ENCODE measurements at regions not wholly inside any gene's neighbourhood (a gene's known extent, or its start where the extent isn't known, plus 50 kb on each side); places are given as distances from the start of the nearest gene placed in this dataset.

GRCh38 chr15:99482993-99483392, 82.8 kb upstream of the MEF2A start:
- Histone ChIP-seq H3K4me2 (ENCODE audit: low read depth, low read length, poor library complexity, severe bottlenecking) (no peak overlapping the region), H4K20me1 (ENCODE audit: insufficient read depth, low read length, poor library complexity, severe bottlenecking) (no peaks in the 10 kb centered on the region), H3K9me2 (replicated peaks; ENCODE audit: low read depth, low read length) (no peaks in the 10 kb centered on the region), H3K79me2 (ENCODE audit: insufficient read depth, low read length) (no peaks in the 10 kb centered on the region), H2AFZ (ENCODE audit: low read length) (no peak overlapping the region), H3K4me1 (ENCODE audit: insufficient read depth, low read length, poor library complexity, severe bottlenecking) (peaks cover 15% of the 10 kb centered on the region), H3K36me3 (ENCODE audit: insufficient read depth, low read length) (no peaks in the 10 kb centered on the region), H3K9me3 (ENCODE audit: insufficient read depth, low read depth, low read length) (no peaks in the 10 kb centered on the region), H3K9ac (ENCODE audit: low read depth, low read length, poor library complexity, severe bottlenecking) (no peak overlapping the region), H3F3A (ENCODE audit: low read depth) (no peaks in the 10 kb centered on the region), H3K4me3 (ENCODE audit: low read length, poor library complexity, severe bottlenecking) (no peak overlapping the region), H3K27me3 (ENCODE audit: insufficient read depth, low read length, poor library complexity, severe bottlenecking) (no peaks in the 10 kb centered on the region)
- TF ChIP-seq, protein P1, sequence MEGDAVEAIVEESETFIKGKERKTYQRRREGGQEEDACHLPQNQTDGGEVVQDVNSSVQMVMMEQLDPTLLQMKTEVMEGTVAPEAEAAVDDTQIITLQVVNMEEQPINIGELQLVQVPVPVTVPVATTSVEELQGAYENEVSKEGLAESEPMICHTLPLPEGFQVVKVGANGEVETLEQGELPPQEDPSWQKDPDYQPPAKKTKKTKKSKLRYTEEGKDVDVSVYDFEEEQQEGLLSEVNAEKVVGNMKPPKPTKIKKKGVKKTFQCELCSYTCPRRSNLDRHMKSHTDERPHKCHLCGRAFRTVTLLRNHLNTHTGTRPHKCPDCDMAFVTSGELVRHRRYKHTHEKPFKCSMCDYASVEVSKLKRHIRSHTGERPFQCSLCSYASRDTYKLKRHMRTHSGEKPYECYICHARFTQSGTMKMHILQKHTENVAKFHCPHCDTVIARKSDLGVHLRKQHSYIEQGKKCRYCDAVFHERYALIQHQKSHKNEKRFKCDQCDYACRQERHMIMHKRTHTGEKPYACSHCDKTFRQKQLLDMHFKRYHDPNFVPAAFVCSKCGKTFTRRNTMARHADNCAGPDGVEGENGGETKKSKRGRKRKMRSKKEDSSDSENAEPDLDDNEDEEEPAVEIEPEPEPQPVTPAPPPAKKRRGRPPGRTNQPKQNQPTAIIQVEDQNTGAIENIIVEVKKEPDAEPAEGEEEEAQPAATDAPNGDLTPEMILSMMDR (conservative IDR thresholded peaks at IDR 0.05; ENCODE audit: low read length), result no peak
- TF ChIP-seq EZH2phosphoT487 (IDR thresholded peaks at IDR 0.05; ENCODE audit: borderline replicate concordance), result no peak

- Histone ChIP-seq H3K79me2 (ENCODE audit: insufficient read depth, low read length) (no peaks in the 10 kb centered on the region), H3K27me3 (ENCODE audit: insufficient read depth, low read length, poor library complexity, severe bottlenecking) (no peaks in the 10 kb centered on the region), H3K4me2 (ENCODE audit: low read depth, low read length, poor library complexity, severe bottlenecking) (no peak overlapping the region), H4K20me1 (ENCODE audit: insufficient read depth, low read length, poor library complexity, severe bottlenecking) (no peaks in the 10 kb centered on the region), H3K4me1 (ENCODE audit: insufficient read depth, low read length, poor library complexity, severe bottlenecking) (peaks cover 10% of the 10 kb centered on the region), H3K9ac (ENCODE audit: low read depth, low read length, poor library complexity, severe bottlenecking) (no peak overlapping the region), H2AFZ (ENCODE audit: low read length) (peak overlapping the region; percentile 14; the same call in 1 of the 2 replicates), H3K9me2 (replicated peaks; ENCODE audit: low read depth, low read length) (no peaks in the 10 kb centered on the region), H3F3A (ENCODE audit: low read depth) (no peaks in the 10 kb centered on the region), H3K4me3 (ENCODE audit: low read length, poor library complexity, severe bottlenecking) (no peak overlapping the region), H3K9me3 (ENCODE audit: insufficient read depth, low read depth, low read length) (no peaks in the 10 kb centered on the region), H3K36me3 (ENCODE audit: insufficient read depth, low read length) (no peaks in the 10 kb centered on the region)
- no peak for TF ChIP-seq EZH2phosphoT487 (IDR thresholded peaks at IDR 0.05; ENCODE audit: borderline replicate concordance)
- TF ChIP-seq, protein P1 (conservative IDR thresholded peaks at IDR 0.05; ENCODE audit: low read length), result no peak
Observed at GRCh38 chr15:99485153-99485961, 80.4 kb upstream of the MEF2A start.

GRCh38 chr15:99485992-99486370, 79.8 kb upstream of the MEF2A start:
- no peaks in the 10 kb centered on the region for H3K9me3 ChIP-seq (ENCODE audit: insufficient read depth, low read depth, low read length)
- H3K27me3 ChIP-seq (ENCODE audit: insufficient read depth, low read length, poor library complexity, severe bottlenecking), result no peaks in the 10 kb centered on the region
- H3K4me2 ChIP-seq (ENCODE audit: low read depth, low read length, poor library complexity, severe bottlenecking), result no peak overlapping the region
- H3K79me2 ChIP-seq (ENCODE audit: insufficient read depth, low read length), result no peaks in the 10 kb centered on the region
- H3F3A ChIP-seq (ENCODE audit: low read depth), result no peaks in the 10 kb centered on the region
- H3K36me3 ChIP-seq (ENCODE audit: insufficient read depth, low read length), result no peaks in the 10 kb centered on the region
- no peaks in the 10 kb centered on the region for H3K9me2 ChIP-seq (replicated peaks; ENCODE audit: low read depth, low read length)
- no peak overlapping the region for H3K4me3 ChIP-seq (ENCODE audit: low read length, poor library complexity, severe bottlenecking)
- H3K4me1 ChIP-seq (ENCODE audit: insufficient read depth, low read length, poor library complexity, severe bottlenecking), result peaks cover 10% of the 10 kb centered on the region
- TF ChIP-seq, protein P1 (conservative IDR thresholded peaks at IDR 0.05; ENCODE audit: low read length), result no peak
- no peak for TF ChIP-seq EZH2phosphoT487 (IDR thresholded peaks at IDR 0.05; ENCODE audit: borderline replicate concordance)
- H2AFZ ChIP-seq (ENCODE audit: low read length), result peak overlapping the region; percentile 14; the same call in 1 of the 2 replicates
- no peaks in the 10 kb centered on the region for H4K20me1 ChIP-seq (ENCODE audit: insufficient read depth, low read length, poor library complexity, severe bottlenecking)
- H3K9ac ChIP-seq (ENCODE audit: low read depth, low read length, poor library complexity, severe bottlenecking), result no peak overlapping the region
